Peyer's patch (tissue), 4 donors: ENCODE measurements at regions not wholly inside any gene's neighbourhood (a gene's known extent, or its start where the extent isn't known, plus 50 kb on each side); places are given as distances from the start of the nearest gene placed in this dataset.
"Not testable (repeated sequence)": the region's sequence is repeated elsewhere in the genome, so short reads cannot be mapped to it uniquely, and the experiment has no call there.

ENCODE experiments used
- DNase-seq, 3 donors: peaks; one replicate each; pipeline ENCODE4 v3.0.0-alpha.2; 2017 to 2019
- H3K27ac ChIP-seq, 4 donors: fragments of 200-600 bp; sonication (generic); one replicate each; pipeline ENCODE4 v1.5.1; 2016 to 2019
- H3K27me3 ChIP-seq, 2 donors: fragments of 200-600 bp; sonication (generic); one replicate each; pipeline ENCODE4 v1.5.1; 2019
- H3K36me3 ChIP-seq, 3 donors: fragments of 200-600 bp; sonication (generic); one replicate each; pipeline ENCODE4 v1.5.1; 2016 to 2019
- H3K4me1 ChIP-seq, 4 donors: fragments of 200-600 bp; sonication (generic); one replicate each; pipeline ENCODE4 v1.5.1; 2016 to 2019
- H3K4me3 ChIP-seq, 4 donors: fragments of 200-600 bp; sonication (generic); 1 replicate in 3 of 4; 2 replicates in 1 of 4; pipeline ENCODE4 v1.5.1; 2016 to 2019; ENCODE audit warnings: mild to moderate bottlenecking in 1 of 4
- H3K9me3 ChIP-seq, 4 donors: fragments of 200-600 bp; sonication (generic); one replicate each; pipeline ENCODE4 v1.5.1; 2016 to 2019; ENCODE audit warnings: mild to moderate bottlenecking in 1 of 4
- CTCF ChIP-seq, 6 experiments: fragments of 450-650 bp in 4 of 6; fragments of 200-600 bp in 2 of 6; sonication (generic) in 1 of 6; IDR thresholded peaks; one replicate each; pipeline ENCODE4 v1.5.1; 2017 to 2019; ENCODE audit warnings: antibody characterized with exemption in 6 of 6, mild to moderate bottlenecking in 3 of 6, moderate library complexity in 1 of 6
- POLR2A ChIP-seq, 2 donors: fragments of 450-650 bp; IDR thresholded peaks; one replicate each; pipeline ENCODE4 v1.5.1; 2017; ENCODE audit warnings: antibody characterized with exemption in 2 of 2, mild to moderate bottlenecking in 2 of 2, moderate library complexity in 2 of 2

GRCh38 chr3:163556813-163557523 is 1521.3 kb downstream of the SI start:
- H3K36me3 ChIP-seq = no peaks in the 10 kb centered on the region
- H3K27ac ChIP-seq = no peak overlapping the region
- no peak for DNase-seq
- TF ChIP-seq CTCF (IDR thresholded peaks at IDR 0.05) (no peak), POLR2A (IDR thresholded peaks at IDR 0.05) (no peak)
- no peak overlapping the region for H3K4me3 ChIP-seq
- no peaks in the 10 kb centered on the region for H3K9me3 ChIP-seq
- H3K4me1 ChIP-seq = no peaks in the 10 kb centered on the region
- H3K27me3 ChIP-seq = no peaks in the 10 kb centered on the region

GRCh38 chr3:163555918-163556317 is 1522.4 kb downstream of the SI start:
- no peak for DNase-seq
- TF ChIP-seq CTCF (IDR thresholded peaks at IDR 0.05) (no peak), POLR2A (IDR thresholded peaks at IDR 0.05) (no peak)
- Histone ChIP-seq H3K4me3 (no peak overlapping the region), H3K4me1 (no peaks in the 10 kb centered on the region), H3K27me3 (no peaks in the 10 kb centered on the region), H3K36me3 (no peaks in the 10 kb centered on the region), H3K9me3 (no peaks in the 10 kb centered on the region), H3K27ac (no peak overlapping the region)

- TF ChIP-seq POLR2A (IDR thresholded peaks at IDR 0.05) (no peak), CTCF (IDR thresholded peaks at IDR 0.05) (no peak)
- H3K9me3 ChIP-seq = no peaks in the 10 kb centered on the region
- H3K27me3 ChIP-seq = no peaks in the 10 kb centered on the region
- no peak overlapping the region for H3K27ac ChIP-seq
- DNase-seq = no peak
- no peaks in the 10 kb centered on the region for H3K4me1 ChIP-seq
- no peak overlapping the region for H3K4me3 ChIP-seq
- no peaks in the 10 kb centered on the region for H3K36me3 ChIP-seq
Observed at GRCh38 chr3:163552659-163552966, 1525.7 kb downstream of the SI start.

GRCh38 chr3:163551915-163552658 is 1526.2 kb downstream of the SI start:
- H3K36me3 ChIP-seq, H3K4me3 ChIP-seq, H3K4me1 ChIP-seq, DNase-seq, H3K9me3 ChIP-seq, H3K27ac ChIP-seq, H3K27me3 ChIP-seq: not testable (repeated sequence)

- Histone ChIP-seq H3K4me1 (no peaks in the 10 kb centered on the region), H3K9me3 (no peaks in the 10 kb centered on the region), H3K27ac (no peak overlapping the region), H3K4me3 (no peak overlapping the region), H3K27me3 (no peaks in the 10 kb centered on the region), H3K36me3 (no peaks in the 10 kb centered on the region)
- no peak for DNase-seq
- TF ChIP-seq POLR2A (IDR thresholded peaks at IDR 0.05) = no peak
- TF ChIP-seq CTCF (IDR thresholded peaks at IDR 0.05) = no peak
Observed at GRCh38 chr3:163548015-163548414, 1530.3 kb downstream of the SI start.

GRCh38 chr3:163547014-163547685 is 1531.1 kb downstream of the SI start:
- no peak for DNase-seq
- H3K4me3 ChIP-seq = no peak overlapping the region
- H3K27ac ChIP-seq = no peak overlapping the region
- TF ChIP-seq POLR2A (IDR thresholded peaks at IDR 0.05) = no peak
- no peak for TF ChIP-seq CTCF (IDR thresholded peaks at IDR 0.05)
- H3K4me1 ChIP-seq = no peaks in the 10 kb centered on the region
- no peaks in the 10 kb centered on the region for H3K36me3 ChIP-seq
- no peaks in the 10 kb centered on the region for H3K9me3 ChIP-seq
- H3K27me3 ChIP-seq = no peaks in the 10 kb centered on the region
